Panc1 (cell line): ENCODE measurements at regions not wholly inside any gene's neighbourhood (a gene's known extent, or its start where the extent isn't known, plus 50 kb on each side); places are given as distances from the start of the nearest gene placed in this dataset.

ENCODE experiments used
- ATAC-seq: fragments of 200-7000 bp; cut with Tn5 transposase; 2 replicates; pipeline ENCODE4 v1.9.1; 2020; ENCODE audit warnings: mild to moderate bottlenecking, moderate library complexity
- BruUV-seq: library from RNA; stranded (reverse); fragments of 400-500 nt; replicated peaks from 2 replicates; lab custom pipeline; 2021; lab: Mats Ljungman, UMichigan
- CTCF ChIA-PET: fragments of 300-600 bp; sonication (Branson Sonifier 250); formaldehyde crosslinking; loops from one replicate; lab custom pipeline; 2022; ENCODE audit warnings: antibody characterized with exemption; lab: Charles Lee
- POLR2A ChIA-PET: fragments of 300-600 bp; sonication (Branson Sonifier 250); formaldehyde crosslinking; loops from one replicate; lab custom pipeline; 2022; ENCODE audit warnings: antibody characterized with exemption; lab: Charles Lee
- DNase-seq: peaks from one replicate; pipeline ENCODE4 v3.0.0-alpha.2; 2010; ENCODE audit warnings: low read depth, low spot score
- H3K27ac ChIP-seq: 2 replicates; pipeline ENCODE4 v1.5.1; 2011; ENCODE audit warnings: mild to moderate bottlenecking, low read length, inconsistent platforms
- H3K27me3 ChIP-seq: fragments of 200-500 bp; sonication (Bioruptor generic); 2 replicates; pipeline ENCODE4 v1.6.0; 2014; ENCODE audit warnings: low read length, inconsistent platforms; ENCODE audit not compliant: control insufficient read depth, insufficient read depth
- H3K36me3 ChIP-seq: fragments of 200-500 bp; sonication (Bioruptor generic); 2 replicates; pipeline ENCODE4 v1.5.1; 2014; ENCODE audit warnings: inconsistent platforms, mild to moderate bottlenecking, low read length, moderate library complexity; ENCODE audit not compliant: control insufficient read depth, insufficient read depth
- H3K4me1 ChIP-seq: 2 replicates; pipeline ENCODE4 v1.5.1; 2011; ENCODE audit warnings: inconsistent platforms, mild to moderate bottlenecking, low read length, moderate library complexity; ENCODE audit not compliant: control insufficient read depth, insufficient read depth
- H3K4me3 ChIP-seq, 2 experiments: 2 replicates each; pipeline ENCODE4 v1.5.1; 2011 to 2012; ENCODE audit warnings: low read depth in 2 of 2, low read length in 2 of 2, mild to moderate bottlenecking in 2 of 2, inconsistent platforms in 1 of 2, moderate library complexity in 1 of 2
- H3K9me3 ChIP-seq: fragments of 200-500 bp; sonication (Bioruptor generic); 2 replicates; pipeline ENCODE4 v1.5.1; 2014; ENCODE audit warnings: low read depth, mild to moderate bottlenecking, inconsistent platforms, low read length, moderate library complexity; ENCODE audit not compliant: control insufficient read depth, insufficient read depth
- CTCF ChIP-seq: fragments of 450-650 bp; IDR thresholded peaks from 2 replicates; pipeline ENCODE4 v1.5.1; 2017; ENCODE audit warnings: mild to moderate bottlenecking
- in situ Hi-C: cut with HindIII; loops from 2 replicates; pipeline ENCODE4 v1.10.0; 2016; ENCODE audit warnings: low sequenced_read_pairs, low pct_unique_long_range_greater_than_20kb
- intact Hi-C: fragments of 100-400 bp; cut with micrococcal nuclease; formaldehyde crosslinking; loops from one replicate; pipeline ENCODE4 v1.10.0; 2022; ENCODE audit not compliant: unreplicated experiment

DNA sequence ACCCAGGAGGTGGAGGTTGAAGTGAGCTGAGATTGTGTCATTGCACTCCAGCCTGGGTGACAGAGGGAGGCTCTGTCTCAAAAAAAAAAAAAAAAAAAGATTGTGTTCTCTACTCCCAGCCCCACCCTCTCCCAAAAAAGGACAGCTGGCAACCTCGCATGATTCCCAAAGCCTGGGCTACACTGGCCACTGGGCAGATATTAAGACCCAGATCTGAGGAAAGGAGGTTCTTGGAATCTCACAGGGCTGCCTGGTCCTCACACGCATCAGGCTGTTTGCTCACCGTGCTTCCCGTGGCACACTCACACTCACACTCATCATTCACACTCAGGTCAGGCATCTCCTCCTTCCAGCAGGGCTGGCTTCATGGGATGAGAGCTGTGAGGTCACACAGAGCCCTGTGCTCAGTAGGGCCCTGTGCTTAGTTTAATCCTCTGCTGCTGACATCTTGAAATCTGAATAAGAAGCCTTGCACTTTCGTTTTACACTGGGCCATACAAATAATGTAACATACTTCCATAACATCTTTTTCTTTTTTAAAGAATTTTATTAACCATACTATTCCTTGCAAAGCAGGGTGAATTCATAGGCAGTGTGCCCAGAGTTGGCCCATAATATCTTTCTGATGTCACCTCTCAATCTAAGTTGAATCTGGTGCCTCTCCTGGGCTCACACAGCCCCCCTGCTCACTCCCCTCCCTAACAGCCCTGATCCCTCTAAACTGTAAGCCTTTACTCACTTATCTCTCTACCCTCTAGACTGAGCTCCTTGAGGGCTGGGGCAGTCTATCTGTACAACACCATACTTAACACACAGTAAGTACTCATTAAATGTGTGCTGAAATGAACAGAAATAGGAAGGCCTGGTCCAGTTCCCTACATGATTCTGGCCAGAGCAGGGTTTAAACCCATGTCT is 50.2 kb upstream of the C15orf39 start:
- Histone ChIP-seq H3K9me3 (no peaks in the 10 kb centered on the region), H3K27ac (no peak overlapping the region), H3K27me3 (no peaks in the 10 kb centered on the region), H3K36me3 (no peaks in the 10 kb centered on the region), H3K4me1 (no peaks in the 10 kb centered on the region), H3K4me3 (no peak overlapping the region)
- BruUV-seq = no TSS peak
- intact Hi-C loops (no loop called here), in situ Hi-C loops (no loop called here)
- CTCF ChIA-PET = no interaction called here
- ATAC-seq = no peak
- no peak for DNase-seq
- no peak for TF ChIP-seq CTCF
- POLR2A ChIA-PET = no interaction called here
